ENCODE measurements at regions not wholly inside any gene's neighbourhood (a gene's known extent, or its start where the extent isn't known, plus 50 kb on each side); places are given as distances from the start of the nearest gene placed in this dataset.

DNA sequence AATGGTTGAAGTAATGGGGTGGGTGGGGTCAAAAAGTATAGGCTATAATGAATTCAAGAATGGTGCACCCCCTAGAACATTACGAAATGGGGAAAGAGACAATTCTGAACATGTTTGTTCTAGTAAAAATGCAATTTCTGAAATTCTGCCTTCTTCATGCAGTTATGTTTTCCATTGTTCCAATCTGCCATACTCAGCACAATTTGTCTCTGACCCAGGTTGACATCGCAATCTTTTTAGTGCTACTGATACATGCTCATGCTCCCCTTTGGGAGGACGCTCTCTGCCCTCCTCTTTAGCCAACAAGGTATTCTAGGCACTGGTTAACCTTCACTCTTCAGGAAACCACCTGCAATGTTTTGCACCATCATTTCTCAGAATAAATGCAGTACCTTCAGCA is 1303.9 kb upstream of the PIK3C3 start:
- CTCF ChIA-PET: no interaction called here

DNA sequence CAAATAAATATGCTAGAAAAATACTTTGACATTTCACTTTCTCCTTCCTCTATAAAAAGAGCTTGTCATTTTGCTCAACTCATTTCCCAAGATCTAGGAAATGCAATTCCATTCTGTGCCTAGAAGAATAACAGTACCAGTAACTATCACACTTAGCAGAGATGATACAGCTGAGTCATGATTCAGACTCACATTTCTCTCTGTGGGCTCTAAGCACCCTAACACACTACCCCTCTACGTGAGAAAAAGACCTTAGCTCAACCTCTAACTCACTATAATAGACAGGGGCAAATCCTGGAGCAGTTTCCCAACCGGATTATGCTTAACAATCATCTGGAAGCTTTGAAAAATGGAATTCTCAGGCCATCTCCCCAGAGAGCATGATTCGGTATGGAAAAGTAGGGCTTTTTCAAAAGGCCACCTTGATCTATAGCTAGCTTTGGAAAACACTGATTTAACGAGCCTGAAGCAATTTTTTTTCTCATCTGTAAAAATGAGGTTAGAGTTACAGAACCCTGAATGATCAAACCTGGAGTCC is 1312.3 kb upstream of the PIK3C3 start:
- Mint-ChIP-seq H3K4me3 (ENCODE audit: unreplicated experiment) (no peak overlapping the region), H3K36me3 (ENCODE audit: insufficient read depth, unreplicated experiment) (no peaks in the 10 kb centered on the region), H3K9me3 (ENCODE audit: unreplicated experiment) (no peaks in the 10 kb centered on the region), H3K27ac (ENCODE audit: low read depth, unreplicated experiment) (no peak overlapping the region), H3K4me1 (ENCODE audit: insufficient read depth, unreplicated experiment) (no peaks in the 10 kb centered on the region), H3K27me3 (ENCODE audit: insufficient read depth, unreplicated experiment) (no peaks in the 10 kb centered on the region)
- no peak for DNase-seq (ENCODE audit: unreplicated experiment)
- TF ChIP-seq CTCF (IDR thresholded peaks at IDR 0.05; ENCODE audit: unreplicated experiment): no peak
- no TSS peak for BruUV-seq (replicated peaks)
- ChIA-PET POLR2A (no interaction called here), CTCF (no interaction called here)
- intact Hi-C loops (cut with micrococcal nuclease): no loop called here

More for the DNA sequence above, 1303.9 kb upstream of the PIK3C3 start:
- Mint-ChIP-seq H3K36me3 (ENCODE audit: insufficient read depth, unreplicated experiment) (no peaks in the 10 kb centered on the region), H3K9me3 (ENCODE audit: unreplicated experiment) (no peaks in the 10 kb centered on the region), H3K27ac (ENCODE audit: low read depth, unreplicated experiment) (no peak overlapping the region), H3K4me3 (ENCODE audit: unreplicated experiment) (no peak overlapping the region), H3K27me3 (ENCODE audit: insufficient read depth, unreplicated experiment) (no peaks in the 10 kb centered on the region), H3K4me1 (ENCODE audit: insufficient read depth, unreplicated experiment) (no peaks in the 10 kb centered on the region)
- no peak for TF ChIP-seq CTCF (IDR thresholded peaks at IDR 0.05; ENCODE audit: unreplicated experiment)
- no peak for DNase-seq (ENCODE audit: unreplicated experiment)
- intact Hi-C loops (cut with micrococcal nuclease): no loop called here
- BruUV-seq (replicated peaks): no TSS peak
- POLR2A ChIA-PET: no interaction called here

GRCh38 chr18:40631319-40631718 is 1323.7 kb upstream of the PIK3C3 start:
- no peak for DNase-seq (ENCODE audit: unreplicated experiment)
- TF ChIP-seq CTCF (IDR thresholded peaks at IDR 0.05; ENCODE audit: unreplicated experiment): no peak
- no peaks in the 10 kb centered on the region for H3K36me3 Mint-ChIP-seq (ENCODE audit: insufficient read depth, unreplicated experiment)
- H3K27me3 Mint-ChIP-seq (ENCODE audit: insufficient read depth, unreplicated experiment): no peaks in the 10 kb centered on the region
- H3K4me1 Mint-ChIP-seq (ENCODE audit: insufficient read depth, unreplicated experiment): no peaks in the 10 kb centered on the region
- H3K4me3 Mint-ChIP-seq (ENCODE audit: unreplicated experiment): no peak overlapping the region
- BruUV-seq (replicated peaks): no TSS peak
- H3K27ac Mint-ChIP-seq (ENCODE audit: low read depth, unreplicated experiment): no peak overlapping the region
- ChIA-PET CTCF (no interaction called here), POLR2A (no interaction called here)
- intact Hi-C loops (cut with micrococcal nuclease): no loop called here
- H3K9me3 Mint-ChIP-seq (ENCODE audit: unreplicated experiment): no peaks in the 10 kb centered on the region

DNA sequence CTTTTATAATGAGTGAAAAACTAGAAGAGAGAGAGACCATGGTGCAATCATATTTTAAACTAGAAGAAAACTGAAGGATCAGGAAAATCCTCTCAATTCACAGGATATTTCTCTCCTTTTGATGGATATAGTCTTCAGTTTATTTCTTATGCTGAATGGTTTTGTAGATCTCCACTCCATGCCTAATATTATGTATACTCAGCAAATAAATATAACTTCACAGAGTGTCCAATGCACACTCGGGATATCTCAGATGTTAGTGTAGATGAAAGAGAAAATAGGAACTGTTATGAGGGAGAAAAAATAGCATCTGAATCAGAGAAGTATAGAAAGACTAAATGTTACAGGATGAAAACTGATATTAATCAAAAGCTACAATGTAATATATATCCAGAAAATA is 1324.5 kb upstream of the PIK3C3 start:
- Mint-ChIP-seq H3K27me3 (ENCODE audit: insufficient read depth, unreplicated experiment) (no peaks in the 10 kb centered on the region), H3K4me3 (ENCODE audit: unreplicated experiment) (no peak overlapping the region), H3K36me3 (ENCODE audit: insufficient read depth, unreplicated experiment) (no peaks in the 10 kb centered on the region), H3K9me3 (ENCODE audit: unreplicated experiment) (no peaks in the 10 kb centered on the region), H3K27ac (ENCODE audit: low read depth, unreplicated experiment) (no peak overlapping the region), H3K4me1 (ENCODE audit: insufficient read depth, unreplicated experiment) (no peaks in the 10 kb centered on the region)
- TF ChIP-seq CTCF (IDR thresholded peaks at IDR 0.05; ENCODE audit: unreplicated experiment): no peak
- no peak for DNase-seq (ENCODE audit: unreplicated experiment)
- ChIA-PET POLR2A (no interaction called here), CTCF (no interaction called here)
- BruUV-seq (replicated peaks): no TSS peak
- intact Hi-C loops (cut with micrococcal nuclease): no loop called here

All from MCF 10A (cell line).